G401.6 (cell line): ENCODE measurements at regions not wholly inside any gene's neighbourhood (a gene's known extent, or its start where the extent isn't known, plus 50 kb on each side); places are given as distances from the start of the nearest gene placed in this dataset.

Source experiments
- FAIRE-seq: peaks from 2 replicates; lab custom pipeline; 2012; peaks lifted over from hg19 to GRCh38; lab: Jason Lieb, UNC

DNA sequence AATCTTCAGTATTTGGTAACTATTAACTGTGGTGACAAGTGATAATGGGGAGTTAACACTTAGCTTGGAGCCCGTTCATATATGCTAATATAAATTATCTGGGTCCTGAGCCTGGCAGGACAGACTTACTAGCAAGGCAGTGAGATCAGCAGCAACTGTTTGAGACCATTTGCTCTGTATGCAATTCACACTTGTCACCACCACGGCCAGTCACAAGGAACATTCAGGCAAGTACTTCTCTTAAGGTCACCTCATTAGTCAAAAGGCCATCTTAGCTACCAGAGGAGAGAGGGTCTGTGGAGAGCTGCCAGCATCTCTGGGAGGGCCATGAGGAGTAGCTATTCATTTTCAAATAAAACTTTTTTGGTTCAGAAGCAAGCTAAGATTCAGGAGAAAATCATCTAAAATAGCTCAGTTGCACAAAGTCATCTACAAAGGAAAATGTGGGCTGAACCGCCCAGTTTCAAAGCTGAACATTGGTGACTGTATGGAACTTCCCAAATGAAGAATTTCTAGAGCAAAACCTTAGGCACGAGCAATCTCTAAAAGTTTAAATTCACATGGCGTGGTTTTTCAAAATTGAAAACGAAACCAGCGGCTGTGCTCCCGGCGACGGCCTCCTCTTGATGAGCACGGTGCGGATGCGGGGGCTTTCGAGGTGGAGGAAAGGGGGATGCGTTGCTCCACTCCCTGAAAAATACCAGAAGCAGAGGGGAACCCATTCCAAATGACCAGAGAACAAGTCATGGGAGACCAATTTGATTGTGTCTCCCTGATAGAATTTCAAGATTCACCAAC is 233.5 kb upstream of the MGMT start:
- FAIRE-seq, result no peak

DNA sequence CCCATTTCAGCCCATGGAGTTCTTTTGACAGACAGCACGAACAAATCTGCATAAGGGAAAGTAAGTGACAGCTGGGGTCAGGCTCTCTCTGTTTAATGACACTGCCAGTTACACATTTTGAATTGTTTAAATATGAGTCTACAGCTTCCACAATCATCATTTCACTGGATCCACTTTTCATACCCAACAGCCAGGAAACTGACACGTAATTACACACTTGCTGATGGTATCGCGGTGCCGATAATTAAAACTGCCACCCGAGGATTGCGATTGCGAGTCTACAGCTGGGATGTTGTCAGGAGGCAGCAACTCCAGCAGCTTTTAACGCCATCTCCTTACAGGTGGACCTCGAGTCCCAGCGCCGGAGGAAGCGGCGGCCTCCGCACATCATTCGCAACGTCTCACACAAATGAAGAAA is 230.8 kb upstream of the MGMT start:
- FAIRE-seq, result no peak

DNA sequence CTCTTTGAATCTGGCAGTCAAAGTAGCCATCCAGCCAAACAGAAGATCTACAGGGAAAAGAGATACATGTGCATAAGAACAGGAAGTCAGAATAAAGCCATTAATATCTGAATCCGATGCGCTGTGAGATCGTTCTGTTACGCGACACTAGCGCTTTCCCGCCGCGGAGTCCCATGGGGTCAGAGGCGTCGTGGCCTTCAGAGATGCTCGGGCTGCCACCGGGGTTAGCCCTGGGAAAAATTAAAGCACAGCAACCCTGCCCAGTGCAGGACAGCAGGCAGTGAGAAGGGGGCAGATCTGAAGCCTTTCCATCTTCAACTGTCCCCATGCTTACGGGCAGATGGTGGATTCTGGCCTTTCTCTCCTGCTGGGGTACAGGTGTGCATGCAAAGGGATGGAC is 225.6 kb upstream of the MGMT start:
- FAIRE-seq, result no peak

DNA sequence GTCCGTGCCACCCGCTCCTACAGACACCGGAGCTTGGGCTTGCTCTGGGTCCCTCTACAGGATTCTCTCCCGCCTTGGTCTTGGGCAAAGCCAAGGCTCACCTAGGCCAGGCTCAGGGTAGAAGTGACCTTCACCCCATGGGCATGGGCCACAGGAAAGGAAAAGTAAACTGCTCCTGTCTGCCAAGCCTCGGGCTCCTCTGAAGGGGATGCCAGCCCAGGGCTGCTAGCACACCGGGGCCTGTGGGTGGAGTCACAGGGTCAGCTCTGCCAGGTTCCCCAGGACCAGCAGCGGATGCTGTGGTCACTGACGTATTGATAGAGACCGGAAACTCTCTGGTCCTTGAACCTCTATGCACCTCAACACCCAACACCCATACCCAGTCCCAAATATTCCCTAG is 222.7 kb upstream of the MGMT start:
- FAIRE-seq, result no peak

DNA sequence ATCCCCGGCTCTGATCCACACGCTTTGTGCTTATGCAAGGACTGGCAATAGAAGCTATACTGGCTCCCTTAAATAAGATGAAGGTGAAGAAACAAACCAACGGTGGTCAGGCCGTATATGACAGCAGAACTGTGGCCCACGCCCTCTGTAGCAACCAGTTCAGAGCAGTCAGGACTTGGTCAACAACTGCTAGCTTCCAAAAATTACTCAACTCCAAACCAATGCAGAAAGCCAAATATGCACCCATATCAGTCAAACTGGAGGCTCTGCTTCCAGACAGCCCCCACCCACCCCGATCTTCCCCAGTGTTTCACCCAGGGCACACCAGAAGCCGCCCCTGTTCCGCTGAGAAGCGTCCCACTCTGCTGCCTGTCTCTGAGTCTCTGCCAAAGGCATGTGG is 222.3 kb upstream of the MGMT start:
- no peak for FAIRE-seq

DNA sequence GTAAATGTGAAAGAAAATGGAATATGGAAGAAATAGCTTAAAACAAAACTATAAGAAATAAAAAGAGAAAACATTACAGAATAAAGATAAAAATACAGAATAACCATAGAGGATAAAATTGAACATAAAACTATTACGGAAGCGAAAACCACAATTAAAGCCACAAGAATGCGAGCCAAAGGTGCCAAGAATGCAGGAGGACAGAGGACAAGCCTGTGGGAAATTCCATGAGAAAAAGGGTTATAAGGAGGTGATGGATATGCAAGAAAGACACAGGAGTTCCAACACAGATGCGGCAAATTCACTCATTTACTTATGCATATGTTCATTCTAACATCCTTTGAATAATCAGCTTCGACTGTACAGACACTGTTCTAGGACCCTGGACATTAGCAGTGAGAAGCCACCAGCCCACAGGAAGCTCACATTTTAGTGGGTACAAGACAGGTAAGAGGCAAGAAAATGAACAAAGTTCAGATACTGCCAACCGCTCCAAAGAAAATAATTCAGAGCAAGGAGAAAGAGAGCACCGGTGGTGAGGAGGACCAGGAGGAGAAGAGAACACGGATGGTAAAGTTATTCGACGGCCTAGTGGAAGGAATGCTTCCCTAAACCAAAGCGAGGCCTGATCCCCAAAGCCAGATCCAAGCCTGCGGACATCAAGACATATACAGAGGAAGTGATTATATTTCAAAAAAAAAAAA is 213.7 kb upstream of the MGMT start:
- no peak for FAIRE-seq

DNA sequence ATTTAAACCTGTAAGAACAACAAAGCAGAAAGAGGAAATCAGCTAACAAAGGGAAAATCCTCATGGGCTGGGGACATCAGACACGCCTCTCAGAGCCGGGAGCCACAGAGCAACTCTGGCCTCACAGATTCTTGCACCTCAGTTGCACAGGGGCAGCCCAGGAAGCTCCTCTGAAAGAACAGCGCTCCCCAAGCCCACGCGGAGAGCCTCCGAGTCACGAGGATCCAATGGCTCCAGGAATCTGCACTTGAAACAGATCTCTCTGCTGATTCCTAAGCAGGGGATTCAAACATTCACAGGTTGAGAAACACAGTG is 213.2 kb upstream of the MGMT start:
- FAIRE-seq, result no peak

DNA sequence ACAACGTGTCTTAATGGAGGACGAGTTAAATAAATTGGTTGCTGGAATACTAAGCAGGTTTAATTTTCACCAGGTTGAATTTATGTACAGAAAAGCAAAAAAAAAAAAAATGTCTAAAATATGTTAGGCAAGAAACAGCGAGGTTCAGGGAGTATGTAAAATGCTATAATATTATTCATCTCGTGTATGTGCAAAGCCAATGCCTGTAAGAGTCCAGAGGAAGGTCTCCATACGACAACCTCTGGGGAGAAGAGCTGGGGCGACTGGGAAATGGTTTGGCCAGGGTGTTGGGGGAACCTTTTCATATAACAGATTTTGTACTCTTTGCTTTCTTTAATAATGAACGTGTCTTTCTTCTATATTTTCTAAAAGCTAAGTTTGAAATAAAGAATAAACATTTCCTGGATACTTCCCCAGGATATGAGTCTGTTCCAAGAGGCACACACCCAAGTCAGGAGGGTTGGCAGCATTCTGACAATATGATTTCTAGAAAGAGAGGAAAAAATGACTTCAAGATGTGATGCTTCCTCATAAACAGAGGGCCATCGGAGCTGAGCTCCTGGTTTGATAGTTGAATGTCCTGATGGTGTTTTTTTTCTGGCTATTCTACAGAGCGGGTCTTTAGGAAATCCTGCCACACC is 208.6 kb upstream of the MGMT start:
- no peak for FAIRE-seq

DNA sequence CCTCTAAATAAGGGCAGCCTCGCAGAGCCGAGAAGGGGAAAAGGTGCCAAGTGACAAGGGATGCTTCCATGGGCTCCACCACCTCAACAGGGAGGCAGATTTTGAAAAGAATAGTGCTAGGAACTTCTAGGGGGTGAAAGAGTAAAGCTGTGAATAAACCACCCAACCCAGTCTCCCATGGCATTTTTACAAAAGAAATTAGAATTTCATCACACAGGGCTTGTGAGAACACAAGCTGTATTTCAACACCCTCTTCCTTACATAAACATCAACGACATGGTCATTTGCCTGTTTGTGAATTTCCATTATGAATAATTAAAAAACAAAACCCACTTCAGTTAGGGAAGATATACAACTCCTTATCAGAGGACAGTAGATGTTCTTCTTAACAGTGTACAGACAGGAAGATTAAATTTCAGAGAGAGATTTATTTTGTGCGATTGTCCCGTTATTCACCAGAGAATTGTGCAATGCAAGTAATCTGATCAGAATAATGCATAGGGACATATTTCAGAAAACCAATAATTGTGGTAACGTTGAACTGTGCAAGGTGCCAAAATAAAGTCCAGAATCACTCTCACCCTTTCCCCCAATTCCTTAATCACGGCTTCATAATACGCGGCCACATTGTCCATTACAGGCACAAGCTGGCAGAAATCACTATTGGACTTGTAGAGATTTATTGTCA is 207.8 kb upstream of the MGMT start:
- FAIRE-seq, result no peak

DNA sequence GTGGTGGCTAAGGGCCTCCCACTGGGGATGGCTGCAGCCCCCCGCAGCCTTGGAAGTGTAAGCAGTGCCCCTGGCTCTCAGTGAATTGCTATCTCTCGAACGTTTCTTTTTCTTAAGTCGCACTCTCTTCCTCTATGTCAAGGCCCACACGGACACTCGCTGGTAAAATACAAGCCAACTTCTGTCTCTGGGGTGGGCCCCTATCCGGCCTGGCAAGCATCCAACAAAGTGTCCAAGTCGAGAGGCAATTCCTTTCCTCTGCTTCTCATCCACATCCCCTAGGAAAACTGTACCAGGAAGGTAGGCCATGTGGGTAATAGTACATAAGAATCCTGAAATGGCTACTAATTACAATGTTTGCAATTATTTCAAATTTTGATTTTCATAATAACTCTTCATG is 194.9 kb upstream of the MGMT start:
- FAIRE-seq, result no peak

DNA sequence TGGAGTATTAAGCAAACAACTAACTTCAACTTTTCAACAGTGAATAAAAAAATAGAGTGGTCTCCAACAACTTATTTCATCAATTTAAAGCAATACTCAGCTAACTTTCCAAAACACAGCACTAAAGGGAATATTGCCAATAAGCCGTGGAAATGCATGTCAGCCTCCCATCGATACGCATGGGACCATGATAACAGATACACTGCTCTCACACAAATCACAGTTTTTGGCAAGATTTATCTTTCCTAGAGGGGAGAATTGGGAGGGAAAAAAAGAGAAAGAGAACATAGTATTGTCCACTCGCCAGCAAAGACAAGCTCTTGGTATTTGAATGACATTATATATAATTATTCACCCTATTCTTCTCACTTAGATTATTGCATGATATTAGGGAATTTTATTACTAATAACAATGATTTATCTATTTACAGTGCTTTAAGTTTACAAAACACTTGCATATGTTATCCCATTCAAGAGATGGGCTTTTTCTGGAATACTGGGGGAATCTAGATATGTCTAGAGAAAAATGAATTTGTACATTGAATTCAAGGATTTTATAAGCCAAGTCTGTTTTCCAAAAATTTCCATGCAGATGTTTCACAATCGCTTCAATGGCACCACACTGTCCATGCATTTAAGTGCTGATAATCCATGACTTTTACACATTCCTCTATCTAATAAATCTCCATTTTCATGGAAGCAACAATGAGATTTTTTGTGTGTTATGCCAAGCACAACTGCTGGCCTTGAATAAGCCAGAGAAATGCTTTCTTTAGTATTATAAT is 194.0 kb upstream of the MGMT start:
- no peak for FAIRE-seq

DNA sequence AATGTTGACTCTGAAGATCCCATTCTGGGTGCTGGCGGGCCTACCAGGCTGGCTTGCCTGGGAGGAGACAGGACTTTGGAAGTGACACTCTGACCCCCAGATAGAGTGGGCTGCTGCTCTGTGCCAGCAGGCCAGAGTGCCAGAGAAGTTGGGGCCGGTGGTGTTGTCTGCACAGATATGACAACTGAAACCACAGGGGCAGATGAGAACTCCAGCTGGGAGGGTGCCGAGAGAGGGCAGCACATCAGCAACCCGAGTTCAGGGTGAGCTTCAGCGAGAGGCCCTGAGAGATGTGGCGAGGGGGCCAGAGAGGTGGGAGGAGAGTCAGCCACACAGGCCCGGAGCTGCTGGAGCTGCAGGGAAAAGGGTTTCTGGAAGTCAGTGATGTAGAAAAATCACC is 193.2 kb upstream of the MGMT start:
- no peak for FAIRE-seq

DNA sequence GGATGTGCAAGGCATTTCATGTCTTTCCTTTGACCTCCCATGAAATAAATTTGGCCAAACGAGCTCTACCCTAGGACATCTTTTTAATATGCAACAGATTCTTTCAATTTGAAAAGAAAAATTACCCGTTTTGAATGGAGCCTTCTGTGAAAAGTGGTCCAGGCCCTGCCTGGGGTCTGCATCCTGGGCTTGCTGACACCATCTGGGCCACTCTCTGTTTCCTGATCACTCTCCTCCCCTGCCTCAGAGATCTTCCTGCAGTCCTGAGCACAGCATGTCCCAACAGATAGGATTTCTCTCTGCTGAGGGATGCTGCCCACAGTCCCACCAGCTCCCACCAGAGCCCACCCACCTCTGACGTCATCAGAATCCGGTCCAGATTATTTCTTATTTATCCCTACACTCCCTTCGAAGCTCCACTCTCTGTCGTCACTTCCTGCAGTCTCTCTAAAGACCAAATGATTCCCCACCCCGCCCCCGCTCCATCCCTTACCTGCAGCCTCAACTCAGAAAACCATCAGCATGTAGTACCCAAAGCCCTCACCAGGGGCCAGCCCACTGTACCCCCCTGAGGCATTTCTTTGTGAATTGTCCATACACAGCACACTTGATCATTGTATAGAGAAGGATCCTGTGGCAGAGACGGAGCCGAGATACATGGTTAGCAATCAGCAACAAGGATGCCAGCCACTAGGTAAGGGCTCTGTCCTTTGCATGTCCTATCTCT is 192.1 kb upstream of the MGMT start:
- no peak for FAIRE-seq

DNA sequence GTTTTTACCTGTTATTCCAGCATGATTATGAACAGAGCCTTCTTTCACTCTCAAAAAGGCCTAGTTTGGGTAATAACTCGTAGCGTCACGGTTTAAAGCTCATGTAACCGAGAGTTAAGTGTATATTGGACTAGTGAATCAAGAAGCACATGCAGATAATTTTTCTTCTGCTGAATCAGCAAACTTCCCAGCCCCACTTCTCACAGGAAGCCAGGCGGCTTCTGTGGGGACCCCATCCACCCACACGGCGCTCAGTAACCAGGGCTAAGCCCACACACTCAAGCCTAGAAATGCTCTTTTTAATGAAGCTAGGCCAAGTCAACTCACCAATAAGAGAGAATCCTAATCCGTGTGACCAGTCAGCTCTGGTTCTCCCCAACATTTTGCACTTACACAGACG is 191.2 kb upstream of the MGMT start:
- FAIRE-seq, result no peak

DNA sequence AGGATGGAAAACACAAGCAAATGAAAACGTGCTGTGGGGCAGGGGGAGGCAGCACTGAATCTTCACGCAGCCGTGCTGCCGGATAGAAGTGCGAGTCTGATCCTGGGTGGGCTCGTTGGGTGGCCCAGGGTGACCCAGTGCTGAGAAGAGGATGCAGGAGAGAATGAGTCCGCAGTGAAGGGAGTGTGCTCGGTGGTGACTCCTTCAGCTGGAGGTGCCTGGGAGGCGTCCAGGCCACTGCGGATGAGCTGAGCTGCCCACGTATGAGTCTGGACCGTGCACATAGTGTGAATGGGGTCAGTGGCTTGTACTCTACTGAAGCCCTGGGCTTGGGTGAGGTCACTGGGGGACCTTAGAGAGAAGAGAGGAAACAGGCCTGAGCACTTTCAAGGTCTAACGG is 190.0 kb upstream of the MGMT start:
- FAIRE-seq, result no peak

DNA sequence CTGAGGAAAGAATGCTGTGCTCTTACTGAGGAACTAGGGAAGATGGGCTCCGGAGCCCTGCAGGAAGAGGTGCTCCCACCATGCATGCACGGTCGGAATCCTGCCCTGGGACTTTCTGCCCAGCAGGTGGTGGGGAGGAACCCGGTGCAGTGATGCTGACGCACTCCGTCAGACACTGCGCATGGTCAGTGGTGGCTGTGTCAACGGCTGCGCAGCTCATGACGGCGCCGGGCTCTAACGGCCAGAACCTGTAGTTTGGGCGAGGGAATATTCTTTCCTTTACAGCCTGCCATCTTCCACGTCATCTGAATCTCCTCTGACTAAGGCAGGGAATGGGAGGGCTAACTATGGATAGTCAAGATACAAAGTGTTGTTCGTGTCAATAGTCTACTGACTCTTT is 189.2 kb upstream of the MGMT start:
- no peak for FAIRE-seq

DNA sequence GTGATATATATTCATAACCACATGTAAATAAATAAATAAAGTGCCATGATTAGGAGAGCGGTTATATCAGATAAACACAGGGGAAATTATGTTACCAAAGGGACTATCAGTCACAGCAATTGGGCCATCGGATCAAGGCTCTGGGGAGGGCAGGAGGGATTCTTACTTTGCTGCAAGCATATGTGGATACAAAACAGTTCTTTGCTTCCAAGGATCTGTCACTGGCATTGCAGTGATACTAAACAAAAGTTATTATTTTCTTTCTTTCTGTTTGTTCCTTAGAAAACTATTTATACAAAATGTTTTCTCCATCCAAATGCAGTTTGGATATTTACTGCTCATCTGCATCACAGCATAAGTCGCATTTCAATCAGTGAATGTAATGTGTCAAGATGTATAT is 188.4 kb upstream of the MGMT start:
- FAIRE-seq, result no peak

DNA sequence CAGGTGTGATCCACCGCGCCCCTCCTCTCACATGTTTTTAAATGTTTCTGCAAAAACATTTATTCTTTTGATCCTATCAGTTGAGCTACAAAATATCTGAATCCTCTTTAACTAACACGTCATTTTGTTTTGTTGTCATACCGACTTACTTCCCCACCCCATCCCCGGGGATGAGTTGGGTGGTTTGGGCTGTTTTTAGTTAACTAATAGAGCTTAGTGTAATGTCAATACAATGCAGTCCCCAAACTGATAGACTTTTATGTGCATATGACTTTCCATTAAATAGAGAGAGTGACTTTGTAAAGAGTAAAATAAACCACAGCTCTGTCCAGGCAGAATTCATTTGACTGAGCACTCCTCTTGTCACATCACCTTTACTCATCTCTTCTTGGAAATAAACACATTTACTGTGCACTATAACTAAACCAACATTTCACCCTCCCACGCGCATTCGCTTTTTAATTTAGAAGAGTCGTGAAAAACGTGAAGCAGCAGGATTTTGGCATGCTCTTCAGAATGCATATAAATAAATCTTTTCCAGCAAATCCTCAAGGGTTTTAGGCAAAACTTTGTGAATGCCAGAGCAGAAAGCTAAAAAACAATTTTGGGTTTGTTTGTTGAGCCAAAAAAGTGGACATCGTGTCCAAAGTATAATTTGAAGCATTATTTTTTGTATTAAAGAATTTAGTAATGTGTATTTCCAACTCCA is 187.4 kb upstream of the MGMT start:
- no peak for FAIRE-seq

DNA sequence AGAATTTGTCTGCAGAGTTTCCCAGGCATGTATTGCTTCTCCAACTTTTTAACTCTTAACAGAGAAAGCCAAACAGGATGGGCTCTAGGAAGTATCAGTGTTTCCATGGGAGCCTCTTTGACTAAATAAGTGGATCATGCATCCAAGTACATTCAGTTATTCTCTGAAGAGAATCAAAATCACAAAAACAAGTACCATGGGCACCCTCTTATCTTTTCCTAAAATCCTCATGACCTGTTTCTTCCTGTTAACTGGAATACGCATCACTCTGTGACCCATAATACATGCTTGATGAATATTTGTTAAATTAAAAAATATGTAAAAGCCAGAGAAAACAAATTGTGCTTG is 186.9 kb upstream of the MGMT start:
- no peak for FAIRE-seq

DNA sequence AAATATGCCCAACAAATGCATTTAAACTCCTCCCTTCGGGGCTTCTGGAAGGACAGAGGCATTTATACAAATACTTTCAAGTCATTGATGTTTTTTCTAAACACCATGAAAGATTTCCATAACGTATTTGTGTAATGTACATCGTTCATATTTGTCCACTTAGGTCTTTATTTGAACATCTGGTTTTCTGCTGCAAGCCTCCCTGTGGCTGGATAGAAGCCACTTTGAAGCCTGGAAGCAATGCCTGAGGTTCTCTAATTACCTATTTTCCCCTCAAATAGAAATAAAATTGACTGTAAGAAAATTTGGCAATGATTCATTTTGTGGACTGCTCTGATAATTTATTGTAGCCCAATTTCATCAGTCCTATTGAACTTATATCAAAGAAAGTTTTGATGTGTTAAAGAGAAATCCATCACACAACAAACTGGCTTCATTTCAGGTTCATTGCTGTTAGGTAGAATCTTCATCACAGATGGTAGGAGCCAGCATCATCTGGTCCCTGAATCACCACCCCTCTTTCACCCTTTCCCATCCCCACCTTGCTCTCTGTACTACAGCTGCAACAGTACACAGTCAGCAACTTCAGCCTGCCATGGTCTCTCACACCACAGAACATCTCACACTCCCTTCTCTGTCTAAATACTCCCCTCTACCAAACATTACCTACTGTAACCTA is 186.0 kb upstream of the MGMT start:
- FAIRE-seq, result no peak

DNA sequence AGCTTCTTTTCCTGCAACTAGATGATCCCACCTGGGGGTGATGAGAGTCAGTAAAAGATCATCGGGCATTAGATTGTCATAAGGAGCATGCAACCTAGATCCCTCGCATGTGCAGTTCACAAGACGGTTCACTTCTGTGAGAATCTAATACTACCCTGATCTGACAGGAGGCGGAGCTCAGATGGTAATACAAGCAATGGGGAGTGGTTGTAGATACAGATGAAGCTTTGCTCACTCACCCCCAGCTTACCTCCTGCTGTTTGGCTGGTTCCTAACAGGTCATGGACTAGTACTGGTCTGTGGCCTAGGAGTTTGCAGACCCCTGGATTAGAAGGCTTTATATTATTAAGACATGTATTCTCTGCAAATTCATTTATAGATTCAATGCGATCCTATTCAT is 181.6 kb upstream of the MGMT start:
- FAIRE-seq, result no peak
